HG03280 (cell line): ENCODE measurements at regions not wholly inside any gene's neighbourhood (a gene's known extent, or its start where the extent isn't known, plus 50 kb on each side); places are given as distances from the start of the nearest gene placed in this dataset.

ENCODE experiments used
- ATAC-seq: cut with Tn5 transposase; IDR thresholded peaks from one replicate; pipeline ENCODE4 v1.9.1; 2021; ENCODE audit warnings: mild to moderate bottlenecking, moderate library complexity; ENCODE audit not compliant: unreplicated experiment

GRCh38 chr4:71151054-71151453, 157.6 kb downstream of the DCK start:
- ATAC-seq = no peak

GRCh38 chr4:71156616-71157015, 163.2 kb downstream of the DCK start:
- no peak for ATAC-seq

- no peak for ATAC-seq
Observed at GRCh38 chr4:71162386-71162785, 168.9 kb downstream of the DCK start.

GRCh38 chr4:71163317-71163716, 169.9 kb downstream of the DCK start:
- no peak for ATAC-seq

- ATAC-seq = no peak
Observed at GRCh38 chr4:71167083-71167482, 171.7 kb upstream of the SLC4A4 start.

GRCh38 chr4:71171592-71171991, 167.2 kb upstream of the SLC4A4 start:
- no peak for ATAC-seq

- ATAC-seq = no peak
Observed at GRCh38 chr4:71181332-71181731, 157.5 kb upstream of the SLC4A4 start.

- ATAC-seq = peak; percentile 78
Observed at GRCh38 chr4:71184195-71184781, 154.5 kb upstream of the SLC4A4 start.

- no peak for ATAC-seq
Observed at GRCh38 chr4:71185037-71185436, 153.8 kb upstream of the SLC4A4 start.

- ATAC-seq = no peak
Observed at GRCh38 chr4:71186257-71186565, 152.6 kb upstream of the SLC4A4 start.

- no peak for ATAC-seq
Observed at GRCh38 chr4:71186566-71187403, 152.0 kb upstream of the SLC4A4 start.

- ATAC-seq = no peak
Observed at GRCh38 chr4:71187404-71188155, 151.2 kb upstream of the SLC4A4 start.

GRCh38 chr4:71188156-71188640, 150.6 kb upstream of the SLC4A4 start:
- no peak for ATAC-seq

GRCh38 chr4:71188951-71189350, 149.9 kb upstream of the SLC4A4 start:
- no peak for ATAC-seq

GRCh38 chr4:71189471-71189870, 149.3 kb upstream of the SLC4A4 start:
- ATAC-seq = no peak

- ATAC-seq = no peak
Observed at GRCh38 chr4:71194454-71194853, 144.4 kb upstream of the SLC4A4 start.

- no peak for ATAC-seq
Observed at GRCh38 chr4:71195924-71196323, 142.9 kb upstream of the SLC4A4 start.

- no peak for ATAC-seq
Observed at GRCh38 chr4:71198958-71199357, 139.9 kb upstream of the SLC4A4 start.

- no peak for ATAC-seq
Observed at GRCh38 chr4:71201057-71201456, 137.8 kb upstream of the SLC4A4 start.

GRCh38 chr4:71201817-71202576, 136.8 kb upstream of the SLC4A4 start:
- ATAC-seq = no peak

- ATAC-seq = no peak
Observed at GRCh38 chr4:71202705-71203104, 136.1 kb upstream of the SLC4A4 start.
